NCI-H2227 (cell line): ENCODE measurements at regions not wholly inside any gene's neighbourhood (a gene's known extent, or its start where the extent isn't known, plus 50 kb on each side); places are given as distances from the start of the nearest gene placed in this dataset.
"Not testable (repeated sequence)": the region's sequence is repeated elsewhere in the genome, so short reads cannot be mapped to it uniquely, and the experiment has no call there.

Experiments used
- DNase-seq: peaks from one replicate; lab custom pipeline; 2025; ENCODE audit not compliant: unreplicated experiment; lab: John Stamatoyannopoulos, UW

DNA sequence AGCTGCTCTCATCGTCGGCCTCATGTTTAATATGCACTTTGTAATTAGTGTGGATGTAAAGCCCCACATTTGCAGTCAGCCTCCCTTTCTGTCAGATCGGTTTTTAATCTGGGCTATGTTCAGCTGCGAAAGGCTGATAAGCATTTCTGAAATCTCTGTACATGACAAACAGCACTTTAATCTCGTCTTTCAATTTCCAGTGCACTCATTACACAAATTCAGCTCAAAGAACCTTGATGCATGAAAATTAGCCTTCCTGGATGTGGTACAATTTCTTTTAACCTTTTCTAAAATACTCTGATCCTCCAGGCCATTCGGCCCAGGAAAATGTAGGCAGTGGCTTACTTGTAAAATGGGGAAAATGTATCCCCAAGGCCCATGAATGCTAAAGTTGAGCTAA lies 265.1 kb downstream of the RND3 start:
- no peak for DNase-seq

DNA sequence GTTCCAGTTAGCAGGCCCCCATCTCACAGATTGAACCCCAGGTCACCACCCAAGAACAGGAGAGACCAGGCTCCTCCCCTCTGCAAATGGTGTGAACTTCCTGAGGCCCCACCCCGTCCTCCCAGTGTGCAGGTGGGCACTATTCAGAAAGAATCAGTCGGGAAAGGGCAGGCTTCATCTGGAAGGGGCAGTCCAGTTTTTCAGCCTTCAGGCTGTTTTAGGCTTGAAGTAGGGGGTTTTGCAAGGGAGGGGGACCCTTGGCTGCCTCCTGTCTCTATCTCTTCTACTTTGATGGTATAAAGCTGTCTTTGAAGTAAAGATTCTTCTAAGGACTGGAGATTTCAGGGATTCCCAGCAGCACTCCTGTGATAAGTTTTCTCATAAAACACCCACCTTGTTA lies 267.6 kb downstream of the RND3 start:
- no peak for DNase-seq

GRCh38 chr2:150215041-150215440 lies 272.4 kb downstream of the RND3 start:
- no peak for DNase-seq

GRCh38 chr2:150214626-150215025 lies 272.8 kb downstream of the RND3 start:
- DNase-seq = no peak

DNA sequence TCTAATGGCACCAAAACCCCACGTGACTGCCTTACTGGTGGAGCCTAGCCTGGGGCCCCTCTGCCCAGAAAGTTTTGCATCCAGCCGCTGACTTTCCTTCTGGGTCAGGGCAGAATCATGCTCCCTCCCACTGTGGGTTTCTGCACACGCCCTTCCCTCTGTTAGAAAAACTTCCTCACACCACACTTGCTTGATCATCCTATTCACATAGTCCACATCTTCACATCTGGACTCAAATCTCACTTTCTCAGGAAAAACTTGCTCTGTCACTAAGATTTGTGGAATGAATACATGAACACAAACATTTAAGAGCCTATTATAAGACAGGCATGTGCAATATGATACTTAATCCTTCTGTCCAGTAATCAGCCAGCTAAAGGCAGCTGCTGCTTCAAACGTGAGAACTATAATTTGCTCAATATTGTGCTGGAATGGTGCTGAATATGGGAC lies 274.7 kb downstream of the RND3 start:
- DNase-seq = peak; percentile 50

DNA sequence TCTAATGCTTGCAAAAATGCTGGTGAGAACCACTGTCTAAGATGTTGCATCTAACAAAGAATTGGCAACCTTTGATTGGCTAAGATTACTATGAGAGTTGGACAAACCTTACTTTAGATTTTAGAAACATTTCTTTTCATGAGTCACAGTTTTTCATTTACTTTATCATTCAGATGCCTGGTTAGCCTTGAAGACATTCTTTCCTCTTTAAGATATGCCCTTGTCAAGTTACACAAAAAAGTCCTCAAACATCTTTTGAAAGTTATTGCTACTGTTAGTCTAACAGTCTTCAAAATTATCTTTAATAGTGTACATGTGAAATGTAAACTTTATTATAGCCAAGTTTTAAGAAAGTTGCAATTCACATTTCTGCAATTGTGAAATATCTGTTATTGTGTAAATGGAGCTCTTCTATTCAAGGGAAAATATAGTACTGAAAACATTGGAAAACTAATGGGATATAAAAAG lies 276.3 kb downstream of the RND3 start:
- DNase-seq = no peak

DNA sequence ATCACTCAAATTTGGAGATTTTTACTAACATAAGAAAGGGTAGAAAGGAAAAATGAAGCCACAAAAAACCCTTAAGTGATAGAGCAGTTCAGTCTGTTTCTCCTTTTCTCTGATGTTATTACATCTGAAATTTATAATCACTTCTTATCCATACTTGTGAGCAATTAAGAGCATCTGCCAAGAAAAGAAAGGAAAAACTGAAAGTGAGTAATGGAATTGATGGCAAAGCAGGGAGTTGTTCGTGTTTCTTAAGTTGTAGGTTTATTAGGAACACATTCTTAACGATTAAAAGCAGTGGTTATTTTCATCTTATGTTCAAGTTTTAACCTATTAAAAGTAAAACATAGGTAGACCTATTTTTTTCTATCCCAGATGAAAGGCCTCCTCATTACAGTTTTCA lies 277.7 kb downstream of the RND3 start:
- DNase-seq = no peak

DNA sequence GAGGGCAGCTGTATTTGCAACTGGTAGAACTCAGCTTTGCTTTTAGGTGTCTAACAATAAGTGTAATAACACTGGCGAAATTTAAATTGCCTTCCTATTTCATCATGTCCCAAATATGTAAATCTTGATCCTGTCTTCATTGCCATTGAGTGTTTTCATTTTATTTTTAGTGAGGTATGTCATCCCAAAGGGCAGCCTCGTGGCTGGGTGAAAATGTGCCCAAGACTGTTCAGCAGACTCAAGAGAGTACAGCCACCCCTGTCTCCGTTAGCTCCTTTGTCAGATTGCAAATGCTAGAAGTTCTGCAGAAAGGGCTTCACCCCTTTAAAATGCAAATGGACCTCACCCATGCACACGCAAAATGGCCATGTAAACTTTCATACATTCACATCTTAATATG lies 278.8 kb downstream of the RND3 start:
- DNase-seq = no peak

GRCh38 chr2:150207979-150208378 lies 279.5 kb downstream of the RND3 start:
- no peak for DNase-seq

GRCh38 chr2:150204451-150204850 lies 283.0 kb downstream of the RND3 start:
- DNase-seq = no peak

DNA sequence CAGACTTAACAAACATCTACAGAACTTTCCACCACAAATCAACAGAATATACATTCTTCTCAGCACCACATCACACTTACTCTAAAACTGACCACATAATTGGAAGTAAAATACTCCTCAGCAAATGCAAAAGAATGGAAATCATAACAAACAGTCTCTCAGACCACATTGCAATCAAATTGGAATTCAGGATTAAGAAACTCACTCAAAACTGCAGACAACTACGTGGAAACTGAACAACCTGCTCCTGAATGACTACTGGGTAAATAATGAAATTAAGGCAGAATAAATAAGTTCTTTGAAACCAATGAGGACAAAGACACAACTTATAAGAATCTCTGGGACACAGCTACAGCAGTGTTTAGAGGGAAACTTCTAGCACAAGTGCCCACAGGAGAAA lies 292.7 kb downstream of the RND3 start:
- DNase-seq = not testable (repeated sequence)

DNA sequence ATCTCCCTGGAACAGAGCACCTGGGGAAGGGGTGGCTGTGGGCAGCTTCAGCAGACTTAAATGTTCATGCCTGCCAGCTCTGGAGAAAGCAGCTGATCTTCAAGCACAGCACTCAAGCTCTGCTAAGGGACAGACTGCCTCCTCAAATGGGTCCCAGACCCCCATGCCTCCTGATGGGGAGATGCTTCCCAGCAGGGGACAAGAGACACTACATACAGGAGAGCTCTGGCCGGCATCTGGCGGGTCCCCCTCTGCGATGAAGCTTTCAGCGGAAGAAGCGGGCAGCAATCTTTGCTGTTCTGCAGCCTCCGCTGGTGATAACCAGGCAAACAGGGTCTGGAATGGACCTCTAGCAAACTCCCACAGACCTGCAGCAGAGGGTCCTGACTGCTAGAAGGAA lies 294.8 kb downstream of the RND3 start:
- DNase-seq = no peak

DNA sequence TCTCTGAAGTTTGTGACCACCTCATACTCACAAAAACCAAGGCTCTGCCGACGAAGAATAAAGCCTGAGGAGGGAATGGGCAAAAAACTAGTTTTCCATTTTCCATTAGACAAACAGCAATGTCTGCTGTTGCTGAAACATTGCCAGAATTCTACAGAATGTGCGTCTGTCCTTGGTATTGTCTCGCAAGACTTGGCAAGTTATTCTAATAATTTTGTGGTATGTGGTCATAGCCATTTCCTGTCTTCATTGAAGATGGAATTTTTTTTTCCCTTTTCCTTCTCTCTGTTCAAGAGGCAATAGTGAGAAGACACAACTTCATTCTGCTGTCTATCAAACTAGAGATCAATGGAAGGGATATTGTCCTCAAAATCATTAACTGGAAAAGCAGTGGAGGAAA lies 296.1 kb downstream of the RND3 start:
- DNase-seq = no peak

GRCh38 chr2:150190546-150190945 lies 296.9 kb downstream of the RND3 start:
- no peak for DNase-seq

- no peak for DNase-seq
Observed at GRCh38 chr2:150188800-150189199, 298.7 kb downstream of the RND3 start.

DNA sequence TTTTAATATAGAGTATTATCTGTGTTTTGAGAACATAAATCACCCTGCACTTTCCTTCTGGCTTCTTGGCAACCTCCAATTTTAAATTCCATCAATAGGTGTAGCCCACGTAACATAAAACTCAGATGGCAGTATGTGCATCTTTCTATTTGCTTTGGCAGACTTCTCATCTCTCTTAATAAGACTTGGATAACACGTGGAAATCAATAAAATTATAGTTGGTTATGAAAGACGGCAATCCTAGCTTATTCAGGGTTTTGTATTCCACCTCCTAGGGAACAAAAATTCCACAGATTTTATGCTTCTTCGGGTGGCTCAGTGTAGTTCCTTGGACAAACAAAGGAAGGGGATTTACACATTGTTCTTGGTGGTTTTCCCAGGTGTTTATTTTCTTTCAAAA lies 299.3 kb downstream of the RND3 start:
- DNase-seq = no peak

GRCh38 chr2:150182566-150183235 lies 304.8 kb downstream of the RND3 start:
- no peak for DNase-seq

DNA sequence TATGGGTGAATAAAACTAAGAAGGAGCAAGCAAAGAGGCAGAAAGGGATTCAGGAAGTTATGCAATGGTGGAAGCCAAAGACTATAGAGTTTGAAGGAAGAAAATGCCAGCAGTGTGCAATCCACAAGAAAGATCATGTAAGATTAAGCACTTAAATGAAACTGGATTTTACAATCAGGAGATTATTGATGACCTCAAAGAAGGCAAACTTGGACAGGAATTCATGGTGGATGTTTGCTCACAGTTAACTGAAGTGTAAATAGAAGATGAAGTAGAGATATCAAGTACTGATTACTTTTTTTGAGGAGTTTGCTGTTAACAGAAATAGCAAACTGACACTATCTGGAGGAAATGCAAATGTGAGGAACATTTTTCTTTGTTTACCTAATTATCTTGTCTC lies 308.9 kb downstream of the RND3 start:
- DNase-seq = no peak

- no peak for DNase-seq
Observed at GRCh38 chr2:150174971-150175421, 312.5 kb downstream of the RND3 start.

DNA sequence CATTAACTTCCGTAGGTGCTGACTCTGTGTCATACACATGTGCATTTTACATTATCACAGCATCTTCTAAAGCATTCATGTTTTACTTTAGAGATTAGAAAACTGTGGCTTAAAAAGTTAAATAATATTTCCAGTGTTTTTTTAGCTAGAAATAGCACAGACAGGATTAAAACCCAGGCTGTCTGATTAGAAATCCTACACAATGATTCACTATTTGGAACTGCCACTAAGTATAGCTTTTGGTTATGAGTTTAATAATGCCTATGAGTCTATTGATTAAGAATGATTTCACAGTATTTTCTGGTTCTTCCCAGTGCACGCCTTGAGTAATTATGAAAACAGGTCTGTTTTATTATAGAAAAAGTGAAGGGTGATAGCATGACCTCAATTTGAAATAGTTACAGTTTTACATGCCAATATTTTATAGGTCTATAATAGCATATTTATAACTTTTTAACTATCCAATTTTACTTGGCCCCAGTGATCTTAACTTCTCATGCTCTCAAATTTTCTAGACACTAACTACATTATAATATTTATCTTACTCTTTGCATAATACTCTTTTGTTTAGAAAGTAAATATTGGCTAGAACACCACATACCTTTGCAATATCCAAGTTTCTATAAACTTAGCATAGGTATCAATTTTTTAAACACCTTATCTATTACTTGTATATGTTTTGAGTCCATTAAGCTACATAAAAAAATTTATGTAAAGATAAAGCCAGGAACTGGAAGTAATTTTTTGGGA lies 313.2 kb downstream of the RND3 start:
- DNase-seq = no peak

DNA sequence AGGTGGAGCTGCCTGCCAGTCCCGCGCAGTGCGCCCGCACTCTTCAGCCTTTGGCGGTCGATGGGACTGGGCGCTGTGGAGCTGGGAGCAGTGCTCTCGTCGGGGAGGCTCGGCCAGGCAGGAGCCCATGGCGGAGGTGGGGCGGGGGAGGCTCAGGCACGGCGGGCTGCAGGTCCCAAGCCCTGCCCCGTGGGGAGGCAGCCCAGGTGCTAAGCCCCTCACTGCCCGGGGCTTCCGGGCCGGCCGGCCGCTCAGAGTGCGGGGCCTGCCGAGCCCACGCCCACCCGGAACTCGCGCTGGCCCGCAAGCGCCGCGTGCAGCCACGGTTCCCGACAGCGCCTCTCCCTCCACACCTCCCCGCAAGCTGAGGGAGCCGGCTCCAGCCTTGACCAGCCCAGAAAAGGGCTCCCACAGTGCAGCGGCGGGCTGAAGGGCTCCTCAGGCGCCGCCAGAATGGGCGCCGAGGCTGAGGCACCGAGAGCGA lies 316.4 kb downstream of the RND3 start:
- DNase-seq = no peak

DNA sequence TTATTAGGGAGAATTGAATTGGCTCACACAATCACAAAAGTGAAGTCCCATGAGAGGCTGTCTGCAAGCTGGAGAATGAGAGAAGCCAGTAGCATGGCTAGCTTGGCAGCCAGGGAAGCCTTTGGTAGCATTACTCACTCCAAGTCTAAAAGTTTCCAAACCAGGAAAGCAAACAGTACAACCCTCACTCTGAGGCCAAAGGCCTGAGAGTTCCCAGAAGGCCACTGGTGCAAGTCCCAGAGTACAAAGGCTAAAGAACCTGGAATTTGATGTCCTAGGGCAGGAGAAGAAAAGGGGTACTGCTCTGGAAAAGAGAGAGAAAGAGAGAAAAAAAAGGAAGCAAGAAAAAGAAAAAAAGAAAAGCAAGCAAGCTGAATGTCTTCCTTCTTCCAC lies 318.2 kb downstream of the RND3 start:
- no peak for DNase-seq
